Ishikawa (cell line): ENCODE measurements at regions not wholly inside any gene's neighbourhood (a gene's known extent, or its start where the extent isn't known, plus 50 kb on each side); places are given as distances from the start of the nearest gene placed in this dataset.

Experiments used
- CEBPB ChIP-seq: IDR thresholded peaks from 2 replicates; pipeline ENCODE4 v1.6.1; 2012
- CREB1 ChIP-seq: IDR thresholded peaks from 2 replicates; pipeline ENCODE4 v1.6.1; 2012; ENCODE audit warnings: low read depth
- EGR1 ChIP-seq: IDR thresholded peaks from 2 replicates; pipeline ENCODE4 v1.6.1; 2012
- EP300 ChIP-seq: IDR thresholded peaks from 2 replicates; pipeline ENCODE4 v1.6.1; 2012; ENCODE audit warnings: borderline replicate concordance
- FOXM1 ChIP-seq: IDR thresholded peaks from 2 replicates; pipeline ENCODE4 v1.6.1; 2012; ENCODE audit warnings: low read depth, borderline replicate concordance
- NFIC ChIP-seq: IDR thresholded peaks from 2 replicates; pipeline ENCODE4 v1.6.1; 2012
- RAD21 ChIP-seq: IDR thresholded peaks from 2 replicates; pipeline ENCODE4 v1.6.1; 2012; ENCODE audit warnings: low read depth
- REST ChIP-seq: IDR thresholded peaks from 2 replicates; pipeline ENCODE4 v1.6.1; 2012; ENCODE audit warnings: low read depth, mild to moderate bottlenecking
- TAF1 ChIP-seq: IDR thresholded peaks from 2 replicates; pipeline ENCODE4 v1.6.1; 2012; ENCODE audit warnings: low read depth, mild to moderate bottlenecking
- TCF12 ChIP-seq: IDR thresholded peaks from 2 replicates; pipeline ENCODE4 v1.6.1; 2012; ENCODE audit warnings: low read depth
- TEAD4 ChIP-seq: IDR thresholded peaks from 2 replicates; pipeline ENCODE4 v1.6.1; 2012
- YY1 ChIP-seq: IDR thresholded peaks from 2 replicates; pipeline ENCODE4 v1.6.1; 2012; ENCODE audit warnings: low read depth
- ZBTB7A ChIP-seq: IDR thresholded peaks from 2 replicates; pipeline ENCODE4 v1.6.1; 2012; ENCODE audit warnings: low read depth
- TF ChIP-seq, protein P1 (sequence below): IDR thresholded peaks from 2 replicates; pipeline ENCODE4 v1.6.1; 2012
- TF ChIP-seq, protein P2 (sequence below): IDR thresholded peaks from 2 replicates; pipeline ENCODE4 v1.6.1; 2012

GRCh38 chr21:15373941-15374340 lies 309.1 kb upstream of the NRIP1 start:
- TF ChIP-seq TAF1 (no peak), ZBTB7A (no peak), TEAD4 (no peak), CEBPB (no peak), NFIC (no peak), EGR1 (no peak)

GRCh38 chr21:15379776-15380175 lies 315.0 kb upstream of the NRIP1 start:
- TF ChIP-seq ZBTB7A, result no peak
- TF ChIP-seq CEBPB, result no peak
- TF ChIP-seq TEAD4, result no peak
- no peak for TF ChIP-seq REST
- no peak for TF ChIP-seq TCF12
- no peak for TF ChIP-seq NFIC
- no peak for TF ChIP-seq YY1
- no peak for TF ChIP-seq RAD21
- TF ChIP-seq EP300, result no peak
- TF ChIP-seq, protein P1, sequence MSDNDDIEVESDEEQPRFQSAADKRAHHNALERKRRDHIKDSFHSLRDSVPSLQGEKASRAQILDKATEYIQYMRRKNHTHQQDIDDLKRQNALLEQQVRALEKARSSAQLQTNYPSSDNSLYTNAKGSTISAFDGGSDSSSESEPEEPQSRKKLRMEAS, result no peak
- no peak for TF ChIP-seq EGR1
- TF ChIP-seq CREB1, result no peak
- TF ChIP-seq, protein P2, sequence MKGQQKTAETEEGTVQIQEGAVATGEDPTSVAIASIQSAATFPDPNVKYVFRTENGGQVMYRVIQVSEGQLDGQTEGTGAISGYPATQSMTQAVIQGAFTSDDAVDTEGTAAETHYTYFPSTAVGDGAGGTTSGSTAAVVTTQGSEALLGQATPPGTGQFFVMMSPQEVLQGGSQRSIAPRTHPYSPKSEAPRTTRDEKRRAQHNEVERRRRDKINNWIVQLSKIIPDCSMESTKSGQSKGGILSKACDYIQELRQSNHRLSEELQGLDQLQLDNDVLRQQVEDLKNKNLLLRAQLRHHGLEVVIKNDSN, result no peak
- TF ChIP-seq FOXM1, result no peak

DNA sequence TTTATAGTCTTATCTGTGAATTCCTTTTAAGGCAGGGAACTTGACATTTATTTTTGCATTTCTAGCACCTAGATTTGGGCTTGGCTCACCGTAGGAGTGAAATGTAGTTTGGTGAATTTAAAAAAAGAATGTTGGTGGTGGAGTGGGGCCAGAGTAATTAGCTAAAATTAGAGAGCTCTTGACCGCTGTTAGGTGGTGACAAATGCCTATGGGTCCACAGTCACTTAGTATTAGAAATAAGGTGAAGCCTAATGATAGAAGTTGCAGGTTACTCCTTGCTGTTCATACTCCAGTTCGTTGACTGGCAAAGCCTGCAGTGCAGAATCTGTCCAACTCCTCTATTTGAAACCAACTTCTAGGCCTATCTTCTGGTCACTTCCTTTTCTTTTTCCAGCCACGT lies 318.8 kb upstream of the NRIP1 start:
- TF ChIP-seq, protein P2, result no peak
- TF ChIP-seq CREB1 (no peak), RAD21 (no peak), FOXM1 (no peak), TAF1 (no peak), REST (no peak)

DNA sequence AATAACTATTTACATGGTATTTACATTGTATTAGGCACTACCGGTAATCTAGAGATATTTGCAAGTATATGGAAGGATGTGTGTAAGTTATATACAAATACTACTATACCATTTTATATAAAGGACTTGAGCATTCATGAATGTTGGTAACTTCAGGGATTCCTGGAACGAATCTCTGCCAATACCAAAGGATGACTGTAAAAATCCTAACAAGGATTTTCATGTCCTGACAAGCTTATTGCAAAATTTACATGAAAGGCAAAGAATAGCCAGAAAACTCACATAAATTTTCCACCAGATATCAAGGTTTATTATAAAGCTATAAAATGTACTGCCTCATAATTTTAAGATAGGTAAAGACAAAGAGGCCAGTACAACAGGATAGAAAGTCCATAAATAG lies 325.2 kb upstream of the NRIP1 start:
- TF ChIP-seq TAF1 (no peak), CREB1 (no peak), EGR1 (no peak), YY1 (no peak), REST (no peak), EP300 (no peak), TEAD4 (no peak), FOXM1 (no peak), CEBPB (no peak), NFIC (no peak)
- TF ChIP-seq, protein P1, result no peak
- TF ChIP-seq, protein P2, result no peak

DNA sequence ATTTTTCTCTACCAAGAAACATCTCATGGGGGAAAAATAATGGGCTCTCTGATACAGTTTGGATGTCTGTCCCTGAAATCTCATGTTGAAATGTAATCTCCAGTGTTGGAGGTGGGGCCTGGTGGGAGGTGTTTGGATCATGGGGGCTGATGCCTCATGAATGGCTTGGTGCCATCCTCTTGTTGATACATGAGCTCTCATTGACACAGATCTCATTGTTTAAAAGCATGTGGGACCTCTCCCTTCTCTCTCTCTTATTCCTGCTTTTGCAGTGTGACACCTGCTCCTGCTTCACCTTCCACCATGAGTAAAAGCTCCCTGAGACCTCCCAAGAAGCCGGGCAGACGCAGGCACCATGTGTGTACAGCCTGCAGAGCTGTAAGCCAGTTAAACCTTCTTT lies 332.5 kb upstream of the NRIP1 start:
- TF ChIP-seq EGR1 (no peak), REST (no peak), NFIC (no peak), TEAD4 (no peak), TCF12 (no peak), ZBTB7A (no peak)
- TF ChIP-seq, protein P2, result no peak
